IMR-90 (cell line): ENCODE measurements at regions not wholly inside any gene's neighbourhood (a gene's known extent, or its start where the extent isn't known, plus 50 kb on each side); places are given as distances from the start of the nearest gene placed in this dataset.

Experiments
- ATAC-seq: fragments of 200-7000 bp; cut with Tn5 transposase; 2 replicates; pipeline ENCODE4 v1.9.1; 2020; ENCODE audit warnings: low read depth, mild to moderate bottlenecking, moderate library complexity
- BruUV-seq: library from RNA; stranded (reverse); fragments of 400-500 nt; replicated peaks from 2 replicates; lab custom pipeline; 2021; lab: Mats Ljungman, UMichigan
- CTCF ChIA-PET: fragments of 300-600 bp; formaldehyde crosslinking; extraction: SDS; loops from one replicate; lab custom pipeline; 2021; ENCODE audit warnings: antibody characterized with exemption; lab: Yijun Ruan, JAX
- POLR2A ChIA-PET: fragments of 300-600 bp; sonication (Branson Sonifier 250); formaldehyde crosslinking; loops from one replicate; lab custom pipeline; 2022; ENCODE audit warnings: antibody characterized with exemption; ENCODE audit not compliant: unreplicated experiment; lab: Charles Lee
- DNase-seq: peaks from one replicate; pipeline ENCODE4 v3.0.0; 2013
- H2AFZ ChIP-seq: replicated peaks from 2 replicates; pipeline ENCODE3; 2013; ENCODE audit warnings: low read length, mild to moderate bottlenecking; ENCODE audit not compliant: poor library complexity
- H2AK5ac ChIP-seq: 2 replicates; pipeline ENCODE4 v1.6.1; 2013; ENCODE audit warnings: low read depth, low read length, inconsistent platforms
- H2AK9ac ChIP-seq: replicated peaks from 2 replicates; pipeline ENCODE3; 2013; ENCODE audit warnings: mild to moderate bottlenecking, low read depth, low read length, moderate library complexity; ENCODE audit not compliant: poor library complexity
- H2BK120ac ChIP-seq: 2 replicates; pipeline ENCODE4 v1.6.1; 2013; ENCODE audit warnings: low read depth, low read length, inconsistent platforms
- H2BK15ac ChIP-seq: 3 replicates; pipeline ENCODE4 v1.6.1; 2013; ENCODE audit warnings: low read depth, low read length, inconsistent platforms
- H2BK20ac ChIP-seq: 2 replicates; pipeline ENCODE4 v1.6.1; 2013; ENCODE audit warnings: low read depth, mild to moderate bottlenecking, inconsistent platforms, low read length, moderate library complexity
- H2BK5ac ChIP-seq: 2 replicates; pipeline ENCODE4 v1.6.1; 2013; ENCODE audit warnings: mild to moderate bottlenecking, low read depth, low read length, inconsistent platforms; ENCODE audit not compliant: poor library complexity, severe bottlenecking
- H3K14ac ChIP-seq: replicated peaks from 2 replicates; pipeline ENCODE4 v1.6.1; 2013; ENCODE audit warnings: low read depth, low read length, inconsistent platforms
- H3K18ac ChIP-seq: 2 replicates; pipeline ENCODE4 v1.6.1; 2013; ENCODE audit warnings: low read depth, low read length, control low read depth
- H3K23ac ChIP-seq: 2 replicates; pipeline ENCODE4 v1.6.1; 2013; ENCODE audit warnings: low read depth, low read length, inconsistent platforms
- H3K27ac ChIP-seq: 2 replicates; pipeline ENCODE4 v1.5.1; 2013; ENCODE audit warnings: mild to moderate bottlenecking, control low read depth, low read length; ENCODE audit not compliant: insufficient read depth
- H3K27me3 ChIP-seq: 2 replicates; pipeline ENCODE4 v1.6.1; 2013; ENCODE audit warnings: low read length; ENCODE audit not compliant: control insufficient read depth, insufficient read depth
- H3K36me3 ChIP-seq: 2 replicates; pipeline ENCODE4 v1.6.1; 2013; ENCODE audit warnings: low read length, mixed read lengths; ENCODE audit not compliant: control insufficient read depth, insufficient read depth
- H3K4ac ChIP-seq: 2 replicates; pipeline ENCODE4 v1.6.1; 2013; ENCODE audit warnings: low read depth, low read length, inconsistent platforms
- H3K4me1 ChIP-seq: 2 replicates; pipeline ENCODE4 v1.6.1; 2013; ENCODE audit warnings: low read length, mixed read lengths; ENCODE audit not compliant: control insufficient read depth, insufficient read depth
- H3K4me2 ChIP-seq: 2 replicates; pipeline ENCODE4 v1.6.1; 2013; ENCODE audit warnings: low read depth, mild to moderate bottlenecking, control low read depth, low read length, moderate library complexity
- H3K4me3 ChIP-seq: 2 replicates; pipeline ENCODE4 v1.5.1; 2013; ENCODE audit warnings: low read depth, mild to moderate bottlenecking, control low read depth, low read length, moderate library complexity; ENCODE audit not compliant: insufficient read depth
- H3K56ac ChIP-seq: 2 replicates; pipeline ENCODE4 v1.6.1; 2013; ENCODE audit warnings: low read length, inconsistent platforms; ENCODE audit not compliant: insufficient read depth; ENCODE audit errors: extremely low read depth
- H3K79me1 ChIP-seq, 2 experiments: 2 replicates each; pipeline ENCODE4 v1.6.1; 2013; ENCODE audit warnings: low read length in 2 of 2, inconsistent platforms in 1 of 2, low read depth in 1 of 2
- H3K9ac ChIP-seq: 2 replicates; pipeline ENCODE4 v1.6.1; 2013; ENCODE audit warnings: low read depth, low read length, control low read depth
- H3K9me1 ChIP-seq: 2 replicates; pipeline ENCODE4 v1.6.1; 2013; ENCODE audit warnings: low read length, inconsistent platforms; ENCODE audit not compliant: insufficient read depth
- H3K9me3 ChIP-seq: 2 replicates; pipeline ENCODE4 v1.6.1; 2013; ENCODE audit warnings: low read length; ENCODE audit not compliant: control insufficient read depth, insufficient read depth
- H4K20me1 ChIP-seq: 2 replicates; pipeline ENCODE4 v1.6.1; 2013; ENCODE audit warnings: low read length, inconsistent platforms; ENCODE audit not compliant: insufficient read depth
- H4K5ac ChIP-seq: 2 replicates; pipeline ENCODE4 v1.6.1; 2013; ENCODE audit warnings: mild to moderate bottlenecking, low read depth, low read length, control low read depth
- H4K8ac ChIP-seq, 2 experiments: 2 replicates each; pipeline ENCODE4 v1.6.1; 2013; ENCODE audit warnings: low read depth in 2 of 2, low read length in 2 of 2, control low read depth in 1 of 2, inconsistent platforms in 1 of 2
- H4K91ac ChIP-seq: 2 replicates; pipeline ENCODE4 v1.6.1; 2013; ENCODE audit warnings: low read depth, low read length, inconsistent platforms; ENCODE audit not compliant: insufficient read depth
- BHLHE40 ChIP-seq: fragments of 150-350 bp; IDR thresholded peaks from 2 replicates; pipeline ENCODE4 v1.6.1; 2016; ENCODE audit warnings: mild to moderate bottlenecking, low read depth, low read length
- MXI1 ChIP-seq: IDR thresholded peaks from 2 replicates; pipeline ENCODE4 v1.6.1; 2012; ENCODE audit warnings: low read depth, mild to moderate bottlenecking, low read length, moderate library complexity, borderline replicate concordance
- RAD21 ChIP-seq: IDR thresholded peaks from 2 replicates; pipeline ENCODE4 v1.6.1; 2012; ENCODE audit warnings: low read length, improper control_type of control experiment
- RCOR1 ChIP-seq: IDR thresholded peaks from 2 replicates; pipeline ENCODE4 v1.6.1; 2012; ENCODE audit warnings: mild to moderate bottlenecking, low read length, improper control_type of control experiment; ENCODE audit not compliant: insufficient replicate concordance
- SMC3 ChIP-seq: fragments of 150-350 bp; IDR thresholded peaks from 2 replicates; pipeline ENCODE4 v1.6.1; 2016; ENCODE audit warnings: low read depth, mild to moderate bottlenecking, antibody characterized with exemption, low read length, moderate library complexity
- dilution Hi-C: fragments of 300-500 bp; cut with HindIII; formaldehyde crosslinking; loops from one replicate; pipeline ENCODE4 v1.14.3; 2018; ENCODE audit warnings: low sequenced_read_pairs; ENCODE audit not compliant: unreplicated experiment
- in situ Hi-C: fragments of 300-500 bp; cut with MboI; formaldehyde crosslinking; loops from 3 replicates; pipeline ENCODE4 v1.14.3; 2019; ENCODE audit warnings: low sequenced_read_pairs, inconsistent platforms, mixed read lengths
- intact Hi-C: fragments of 100-400 bp; cut with micrococcal nuclease; formaldehyde crosslinking; loops from 2 replicates; pipeline ENCODE4 v1.10.0; 2022

- Histone ChIP-seq H4K5ac (no peak overlapping the region), H3K4ac (no peak overlapping the region), H4K91ac (no peak overlapping the region), H3K27ac (no peak overlapping the region), H2AK9ac (no peak overlapping the region), H3K18ac (no peak overlapping the region), H3K4me1 (no peaks in the 10 kb centered on the region), H3K9me1 (no peaks in the 10 kb centered on the region), H3K27me3 (no peaks in the 10 kb centered on the region), H2BK5ac (no peak overlapping the region), H4K20me1 (no peaks in the 10 kb centered on the region), H2AK5ac (no peak overlapping the region), H3K23ac (no peak overlapping the region), H2BK20ac (no peak overlapping the region), H3K56ac (no peak overlapping the region), H3K79me1 (no peaks in the 10 kb centered on the region), H3K4me2 (no peak overlapping the region), H3K9ac (no peak overlapping the region), H3K9me3 (no peaks in the 10 kb centered on the region), H3K14ac (no peak overlapping the region), H3K4me3 (no peak overlapping the region), H2BK15ac (no peak overlapping the region), H2BK120ac (no peak overlapping the region), H4K8ac (no peak overlapping the region), H2AFZ (no peak overlapping the region), H3K36me3 (no peaks in the 10 kb centered on the region)
- no peak for TF ChIP-seq RAD21
- no peak for TF ChIP-seq MXI1
- TF ChIP-seq RCOR1, result no peak
- TF ChIP-seq BHLHE40, result no peak
- TF ChIP-seq SMC3, result no peak
- ATAC-seq, result no peak
- in situ Hi-C loops (no loop called here), intact Hi-C loops (no loop called here), dilution Hi-C loops (no loop called here)
- CTCF ChIA-PET, result no interaction called here
- BruUV-seq, result no TSS peak
- no peak for DNase-seq
- POLR2A ChIA-PET, result no interaction called here
These were observed 763.9 kb upstream of the LRFN5 start for GRCh38 chr14:40842816-40843215.
